ENCODE measurements at regions not wholly inside any gene's neighbourhood (a gene's known extent, or its start where the extent isn't known, plus 50 kb on each side); places are given as distances from the start of the nearest gene placed in this dataset.

GRCh38 chr10:128609460-128609859, 483.2 kb upstream of the MKI67 start:
- no peak for TF ChIP-seq CTCF (IDR thresholded peaks at IDR 0.05)
- intact Hi-C loops (cut with DNase I), result no loop called here
- ATAC-seq (no peak), DNase-seq (no peak)
- H3K27me3 ChIP-seq, result no peaks in the 10 kb centered on the region
- H3K4me1 ChIP-seq, result no peaks in the 10 kb centered on the region
- H3K4me3 ChIP-seq, result no peak overlapping the region
- H3K36me3 ChIP-seq, result no peaks in the 10 kb centered on the region
- no peak overlapping the region for H3K27ac ChIP-seq
- H3K9me3 ChIP-seq, result no peaks in the 10 kb centered on the region

GRCh38 chr10:128610113-128610512, 483.9 kb upstream of the MKI67 start:
- H3K36me3 ChIP-seq, result no peaks in the 10 kb centered on the region
- H3K27me3 ChIP-seq, result no peaks in the 10 kb centered on the region
- TF ChIP-seq CTCF (IDR thresholded peaks at IDR 0.05), result no peak
- no peak overlapping the region for H3K4me3 ChIP-seq
- DNase-seq (no peak), ATAC-seq (no peak)
- intact Hi-C loops (cut with DNase I), result no loop called here
- H3K4me1 ChIP-seq, result no peaks in the 10 kb centered on the region
- H3K27ac ChIP-seq, result no peak overlapping the region
- no peaks in the 10 kb centered on the region for H3K9me3 ChIP-seq

GRCh38 chr10:128612195-128612594, 486.0 kb upstream of the MKI67 start:
- Histone ChIP-seq H3K4me3 (no peak overlapping the region), H3K27ac (no peak overlapping the region), H3K9me3 (no peaks in the 10 kb centered on the region), H3K36me3 (no peaks in the 10 kb centered on the region), H3K27me3 (no peaks in the 10 kb centered on the region), H3K4me1 (no peaks in the 10 kb centered on the region)
- no peak for TF ChIP-seq CTCF (IDR thresholded peaks at IDR 0.05)
- DNase-seq, result no peak
- intact Hi-C loops (cut with DNase I), result no loop called here
- ATAC-seq, result no peak

- Histone ChIP-seq H3K4me3 (no peak overlapping the region), H3K4me1 (no peaks in the 10 kb centered on the region), H3K27ac (no peak overlapping the region), H3K27me3 (no peaks in the 10 kb centered on the region), H3K36me3 (no peaks in the 10 kb centered on the region), H3K9me3 (no peaks in the 10 kb centered on the region)
- TF ChIP-seq CTCF (IDR thresholded peaks at IDR 0.05), result no peak
- ATAC-seq (no peak), DNase-seq (no peak)
- intact Hi-C loops (cut with DNase I), result no loop called here
Measured at GRCh38 chr10:128612631-128613030, 486.4 kb upstream of the MKI67 start.

- DNase-seq (no peak), ATAC-seq (no peak)
- intact Hi-C loops (cut with DNase I), result no loop called here
- H3K9me3 ChIP-seq, result no peaks in the 10 kb centered on the region
- no peaks in the 10 kb centered on the region for H3K36me3 ChIP-seq
- no peak overlapping the region for H3K27ac ChIP-seq
- H3K4me3 ChIP-seq, result no peak overlapping the region
- no peaks in the 10 kb centered on the region for H3K4me1 ChIP-seq
- no peak for TF ChIP-seq CTCF (IDR thresholded peaks at IDR 0.05)
- no peaks in the 10 kb centered on the region for H3K27me3 ChIP-seq
Measured at GRCh38 chr10:128614016-128614605, 487.9 kb upstream of the MKI67 start.
